GM19397 (cell line): ENCODE measurements at regions not wholly inside any gene's neighbourhood (a gene's known extent, or its start where the extent isn't known, plus 50 kb on each side); places are given as distances from the start of the nearest gene placed in this dataset.
"Not testable (repeated sequence)": the region's sequence is repeated elsewhere in the genome, so short reads cannot be mapped to it uniquely, and the experiment has no call there.

Source experiments
- ATAC-seq: cut with Tn5 transposase; IDR thresholded peaks from one replicate; pipeline ENCODE4 v1.9.1; 2021; ENCODE audit warnings: mild to moderate bottlenecking, moderate library complexity; ENCODE audit not compliant: unreplicated experiment

DNA sequence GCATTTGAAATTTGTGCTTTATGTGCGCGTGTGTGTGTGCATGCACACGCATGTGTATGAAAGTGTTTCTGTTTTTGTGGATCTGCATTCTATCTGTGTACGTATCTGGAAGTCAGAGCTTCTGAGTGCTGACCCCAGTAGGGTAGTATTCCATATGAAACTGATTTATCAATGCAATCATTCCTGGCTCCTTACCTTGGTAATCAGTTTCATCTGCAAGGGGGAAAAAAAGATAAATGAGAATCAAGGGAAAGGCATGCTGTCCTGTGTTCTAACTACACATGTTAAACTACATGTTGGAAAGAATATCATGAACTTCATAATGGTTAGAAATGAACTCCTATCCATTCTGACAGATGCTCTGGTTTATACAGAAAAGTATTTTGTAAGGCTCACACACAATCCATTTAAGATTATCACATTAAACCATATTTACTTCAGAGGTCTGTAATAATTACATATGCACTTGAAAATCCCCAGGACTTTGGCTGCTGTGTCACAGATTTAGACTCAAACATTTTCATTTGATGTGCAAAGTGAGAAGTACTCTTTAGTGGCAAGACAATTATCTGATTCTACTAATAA lies 276.1 kb upstream of the LMO3 start:
- no peak for ATAC-seq

- no peak for ATAC-seq
These were observed 274.9 kb upstream of the LMO3 start for GRCh38 chr12:16880864-16881285.

GRCh38 chr12:16870845-16871244 lies 264.9 kb upstream of the LMO3 start:
- ATAC-seq, result no peak

- no peak for ATAC-seq
These were observed 257.8 kb upstream of the LMO3 start for GRCh38 chr12:16863742-16864141.

GRCh38 chr12:16857456-16857923 lies 251.5 kb upstream of the LMO3 start:
- peak; percentile 98 for ATAC-seq

DNA sequence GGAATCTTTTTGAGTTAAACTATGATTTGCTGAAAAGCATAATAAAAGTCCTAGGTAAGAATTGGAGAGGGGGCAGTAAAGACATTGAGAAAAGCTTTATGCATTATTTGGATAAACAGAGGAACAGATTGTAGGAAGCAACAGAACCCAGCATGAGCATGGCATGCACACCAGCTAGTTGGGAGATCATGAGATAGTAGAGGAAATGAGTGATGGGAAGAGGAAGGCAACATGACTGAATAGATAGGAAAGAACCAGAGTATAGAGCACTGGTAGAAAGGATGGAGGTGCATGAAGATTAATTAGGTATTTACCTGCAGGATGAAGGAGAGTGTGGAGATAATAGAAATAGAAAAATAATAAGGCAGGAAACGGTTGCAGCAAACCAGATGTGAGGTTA lies 248.5 kb upstream of the LMO3 start:
- no peak for ATAC-seq

DNA sequence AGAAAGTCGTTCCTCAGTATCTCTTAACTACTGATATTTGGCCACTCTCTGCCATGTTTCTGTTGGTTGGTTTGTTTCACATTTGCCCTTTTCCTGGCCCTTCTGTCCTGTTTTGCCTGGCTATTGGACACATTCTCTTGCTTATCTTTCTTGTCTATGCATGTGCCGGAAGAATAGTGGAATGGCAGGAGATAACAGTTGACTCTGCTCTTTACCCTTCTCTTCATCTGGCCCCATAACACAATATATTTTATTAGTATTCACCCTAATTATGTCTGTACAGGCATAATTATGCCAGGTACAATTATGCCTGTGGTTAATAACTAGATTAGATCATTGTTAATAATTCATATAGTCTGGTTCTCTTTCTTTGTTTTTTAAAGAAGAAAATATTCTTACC lies 243.5 kb upstream of the LMO3 start:
- no peak for ATAC-seq

DNA sequence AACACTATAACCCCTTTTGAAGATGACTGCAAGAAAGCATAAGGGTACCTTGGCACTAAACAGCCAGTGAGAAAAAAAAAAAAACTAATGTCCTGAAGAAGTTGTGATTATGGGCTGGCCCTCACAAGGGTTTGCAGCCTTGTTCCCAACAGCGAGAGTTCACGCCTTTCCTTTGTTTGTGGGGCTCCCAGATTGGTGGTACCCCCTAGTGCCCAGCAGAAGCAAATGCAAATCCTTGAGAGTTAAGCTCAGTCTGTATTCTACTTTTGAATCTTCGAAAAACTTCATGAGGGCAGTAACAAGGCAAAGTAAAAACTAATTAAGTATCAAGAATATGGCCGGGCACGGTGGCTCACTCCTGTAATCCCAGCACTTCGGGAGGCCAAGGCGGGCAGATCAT lies 238.9 kb upstream of the LMO3 start:
- no peak for ATAC-seq

- peak; percentile 87 for ATAC-seq
These were observed 227.5 kb upstream of the LMO3 start for GRCh38 chr12:16833376-16834015.

DNA sequence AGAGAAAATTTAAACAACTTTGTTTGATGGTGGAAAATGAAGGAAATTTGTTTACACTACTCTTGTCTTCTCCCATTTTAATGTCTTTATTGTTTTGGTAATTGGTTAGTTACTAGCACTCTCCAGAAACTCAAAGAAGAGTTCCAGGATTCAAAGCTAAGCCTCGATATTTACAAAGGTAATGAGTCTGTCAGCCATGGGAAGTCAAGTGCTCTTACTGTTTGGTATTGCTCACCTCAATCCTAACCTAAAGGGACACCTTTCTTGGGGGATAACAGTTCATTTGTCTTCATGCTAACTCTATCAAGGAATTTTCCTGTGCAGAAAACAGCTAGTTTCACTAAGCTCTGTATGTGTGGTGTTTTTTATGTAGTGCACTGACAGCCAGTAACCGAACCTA lies 222.9 kb upstream of the LMO3 start:
- ATAC-seq, result no peak

- ATAC-seq, result no peak
These were observed 201.8 kb upstream of the LMO3 start for GRCh38 chr12:16807731-16808130.

GRCh38 chr12:16796168-16796567 lies 190.2 kb upstream of the LMO3 start:
- ATAC-seq, result no peak

DNA sequence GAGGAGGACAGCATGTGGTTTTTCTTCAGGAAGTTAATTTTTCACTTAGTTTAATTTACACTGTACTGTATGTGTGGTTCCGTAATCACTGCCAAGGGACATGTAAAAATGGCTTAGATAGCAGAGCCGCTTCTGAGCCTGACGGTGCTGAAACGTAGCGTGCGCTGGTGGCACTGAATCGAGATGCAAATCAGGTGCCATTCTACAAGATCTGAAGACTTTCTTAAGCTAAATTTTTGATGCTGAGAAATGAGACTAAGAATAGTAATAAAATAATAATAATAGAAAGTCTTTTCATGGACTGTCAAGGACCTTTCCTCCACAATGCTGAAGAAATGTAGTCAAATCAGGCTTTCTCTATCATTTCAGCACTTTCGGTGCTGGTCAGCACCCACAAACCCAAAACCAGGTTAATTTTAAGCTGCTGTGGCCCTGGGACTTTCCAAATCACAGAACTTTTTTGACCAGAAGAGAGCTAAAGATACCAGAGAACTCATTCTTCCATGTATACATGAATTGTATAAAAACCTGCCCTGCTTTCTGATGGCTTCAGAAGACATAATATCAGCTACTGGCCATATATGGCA lies 183.3 kb upstream of the LMO3 start:
- ATAC-seq, result peak; percentile 87

DNA sequence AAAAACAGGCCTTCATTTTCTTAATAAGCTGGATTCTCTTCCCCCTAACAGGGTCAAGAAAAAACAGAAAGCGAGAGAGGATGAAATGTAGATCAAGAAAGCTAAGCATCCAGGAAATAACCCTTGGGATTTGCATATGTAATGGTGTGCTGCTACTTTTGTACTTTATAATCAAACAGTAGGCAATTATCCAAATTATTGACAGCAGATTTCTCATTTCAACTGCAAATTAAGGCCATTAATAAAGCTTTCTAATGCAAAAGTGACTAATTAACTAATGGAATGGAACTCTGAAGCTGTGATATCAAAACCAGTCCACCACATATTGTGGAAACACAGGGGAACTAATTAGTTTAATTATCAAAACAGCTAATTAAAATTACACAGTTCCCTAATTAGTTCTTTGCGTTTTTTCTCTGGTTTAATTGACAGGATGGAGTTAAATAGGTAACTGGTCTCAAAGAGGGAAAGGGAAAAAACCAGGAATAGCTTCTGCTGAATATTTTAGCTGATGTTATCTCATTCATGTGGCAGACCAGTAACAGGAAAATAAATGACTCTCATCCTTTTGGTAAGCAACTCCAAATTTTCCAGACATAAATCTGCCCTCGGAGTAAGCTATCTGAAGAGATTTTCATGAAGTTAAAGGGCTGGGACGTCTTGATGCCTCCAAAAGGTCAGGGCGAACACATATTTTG lies 182.7 kb upstream of the LMO3 start:
- no peak for ATAC-seq

- no peak for ATAC-seq
These were observed 180.0 kb upstream of the LMO3 start for GRCh38 chr12:16785953-16786352.

- no peak for ATAC-seq
These were observed 179.6 kb upstream of the LMO3 start for GRCh38 chr12:16785524-16785923.

- ATAC-seq, result not testable (repeated sequence)
These were observed 163.2 kb upstream of the LMO3 start for GRCh38 chr12:16769129-16769528.

GRCh38 chr12:16766736-16767135 lies 160.8 kb upstream of the LMO3 start:
- no peak for ATAC-seq

DNA sequence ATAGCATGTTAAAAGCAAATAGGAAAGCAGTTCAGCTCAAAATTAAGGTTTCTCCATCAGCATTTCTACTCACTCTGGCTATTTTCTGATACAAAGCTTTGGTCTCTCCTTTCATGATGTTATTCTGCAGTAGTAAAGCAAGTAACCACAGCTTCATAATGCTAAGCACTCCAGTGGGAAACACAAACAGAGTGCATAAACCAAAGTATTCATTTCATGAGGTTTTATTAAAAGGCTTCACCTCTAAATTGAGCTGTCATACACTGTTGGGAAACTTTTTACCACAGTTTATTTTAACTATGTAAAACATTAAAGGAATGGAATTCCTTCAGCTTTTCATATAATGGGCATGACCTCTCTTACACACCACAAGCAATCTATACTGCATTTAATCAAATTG lies 157.9 kb upstream of the LMO3 start:
- ATAC-seq, result no peak

DNA sequence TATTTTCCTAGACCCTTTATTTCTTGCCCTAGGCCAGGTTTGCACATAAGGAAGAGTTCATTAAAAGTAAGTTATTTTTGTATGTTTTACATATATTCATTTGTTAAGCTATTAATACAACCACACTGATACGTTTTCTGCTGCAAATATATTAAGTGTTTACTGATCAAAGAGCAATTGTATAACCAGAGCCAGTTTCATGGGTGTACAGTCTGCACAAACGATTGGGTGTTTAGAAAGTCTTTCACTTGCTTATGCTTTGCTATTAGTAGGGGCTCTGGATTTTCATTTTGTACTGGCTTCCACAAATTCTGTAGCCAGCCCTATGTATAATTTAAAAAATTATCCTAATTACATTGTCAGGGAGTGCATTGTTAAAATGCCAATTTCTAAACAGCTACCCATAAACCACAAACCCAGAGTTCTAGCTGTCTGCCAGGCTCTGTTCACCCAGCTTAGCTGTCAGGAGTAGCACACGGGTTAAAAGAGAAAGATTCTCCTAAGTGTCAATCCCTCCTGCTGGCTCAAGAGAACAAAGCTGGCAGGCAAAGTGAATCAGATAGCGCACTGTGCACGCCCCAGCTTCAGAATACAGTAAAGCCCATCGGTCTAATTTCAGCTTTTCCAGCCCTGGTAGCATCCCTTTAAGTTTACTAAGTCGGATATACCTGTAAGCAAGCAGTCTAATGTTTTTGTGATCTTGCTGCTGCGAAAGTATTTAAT lies 151.0 kb upstream of the LMO3 start:
- no peak for ATAC-seq

DNA sequence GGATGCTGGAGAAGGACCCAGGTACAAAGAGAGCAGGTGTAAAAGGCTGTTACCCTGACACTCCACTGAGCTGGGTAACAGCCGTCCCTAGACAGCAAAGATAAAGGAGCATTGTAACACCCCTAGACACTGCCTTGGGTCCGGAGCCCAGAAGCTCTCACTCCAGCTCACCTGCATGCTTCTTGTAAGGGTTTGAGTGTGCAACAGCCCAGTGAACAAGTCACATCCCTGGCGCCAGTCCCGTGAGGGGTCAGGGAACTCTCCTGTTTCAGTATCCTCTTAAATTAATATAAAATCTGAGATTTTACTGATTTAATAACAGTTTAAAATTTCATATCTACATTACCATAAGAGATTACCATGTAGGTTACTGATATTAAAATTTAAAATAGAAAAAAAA lies 124.8 kb upstream of the LMO3 start:
- no peak for ATAC-seq
